ENCODE measurements at regions not wholly inside any gene's neighbourhood (a gene's known extent, or its start where the extent isn't known, plus 50 kb on each side); places are given as distances from the start of the nearest gene placed in this dataset.

GRCh38 chr2:65599693-65600092 lies 167.3 kb upstream of the SPRED2 start:
- H3K4me1 ChIP-seq (ENCODE audit: insufficient read depth, low read length), result no peaks in the 10 kb centered on the region
- H3K9ac ChIP-seq (ENCODE audit: low read depth, low read length), result no peak overlapping the region
- peaks cover 1% of the 10 kb centered on the region for H3K27me3 ChIP-seq (ENCODE audit: insufficient read depth, low read length, poor library complexity)
- TF ChIP-seq EZH2 (IDR thresholded peaks at IDR 0.05; ENCODE audit: borderline replicate concordance, low read depth, low read length, severe bottlenecking), result no peak
- TF ChIP-seq, protein P1, sequence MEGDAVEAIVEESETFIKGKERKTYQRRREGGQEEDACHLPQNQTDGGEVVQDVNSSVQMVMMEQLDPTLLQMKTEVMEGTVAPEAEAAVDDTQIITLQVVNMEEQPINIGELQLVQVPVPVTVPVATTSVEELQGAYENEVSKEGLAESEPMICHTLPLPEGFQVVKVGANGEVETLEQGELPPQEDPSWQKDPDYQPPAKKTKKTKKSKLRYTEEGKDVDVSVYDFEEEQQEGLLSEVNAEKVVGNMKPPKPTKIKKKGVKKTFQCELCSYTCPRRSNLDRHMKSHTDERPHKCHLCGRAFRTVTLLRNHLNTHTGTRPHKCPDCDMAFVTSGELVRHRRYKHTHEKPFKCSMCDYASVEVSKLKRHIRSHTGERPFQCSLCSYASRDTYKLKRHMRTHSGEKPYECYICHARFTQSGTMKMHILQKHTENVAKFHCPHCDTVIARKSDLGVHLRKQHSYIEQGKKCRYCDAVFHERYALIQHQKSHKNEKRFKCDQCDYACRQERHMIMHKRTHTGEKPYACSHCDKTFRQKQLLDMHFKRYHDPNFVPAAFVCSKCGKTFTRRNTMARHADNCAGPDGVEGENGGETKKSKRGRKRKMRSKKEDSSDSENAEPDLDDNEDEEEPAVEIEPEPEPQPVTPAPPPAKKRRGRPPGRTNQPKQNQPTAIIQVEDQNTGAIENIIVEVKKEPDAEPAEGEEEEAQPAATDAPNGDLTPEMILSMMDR (IDR thresholded peaks at IDR 0.05; ENCODE audit: borderline replicate concordance, extremely low read depth, low read length, poor library complexity, severe bottlenecking), result no peak
- no peak overlapping the region for H2AFZ ChIP-seq (ENCODE audit: low read depth, low read length)
- no peak overlapping the region for H3K4me2 ChIP-seq (ENCODE audit: insufficient read depth, low read length)
- no peaks in the 10 kb centered on the region for H3K9me3 ChIP-seq (ENCODE audit: insufficient read depth, low read length, severe bottlenecking)
- no peaks in the 10 kb centered on the region for H4K20me1 ChIP-seq (ENCODE audit: insufficient read depth, low read length)
- no peak for DNase-seq
- H3K4me3 ChIP-seq (ENCODE audit: low read depth in 1 of 2, low read length in 2 of 2), result no peak overlapping the region
- H3K27ac ChIP-seq (ENCODE audit: low read length), result no peak overlapping the region
- H3K36me3 ChIP-seq (ENCODE audit: insufficient read depth, low read length), result no peaks in the 10 kb centered on the region
- no peaks in the 10 kb centered on the region for H3K79me2 ChIP-seq (ENCODE audit: insufficient read depth, low read length)
- no peak for ATAC-seq (ENCODE audit: insufficient read depth, low read depth)

- Histone ChIP-seq H3K27ac (ENCODE audit: low read length) (no peak overlapping the region), H3K4me2 (ENCODE audit: insufficient read depth, low read length) (no peak overlapping the region), H3K9ac (ENCODE audit: low read depth, low read length) (no peak overlapping the region), H3K27me3 (ENCODE audit: insufficient read depth, low read length, poor library complexity) (no peaks in the 10 kb centered on the region), H3K79me2 (ENCODE audit: insufficient read depth, low read length) (no peaks in the 10 kb centered on the region), H3K9me3 (ENCODE audit: insufficient read depth, low read length, severe bottlenecking) (no peaks in the 10 kb centered on the region), H3K36me3 (ENCODE audit: insufficient read depth, low read length) (no peaks in the 10 kb centered on the region), H3K4me1 (ENCODE audit: insufficient read depth, low read length) (no peaks in the 10 kb centered on the region), H4K20me1 (ENCODE audit: insufficient read depth, low read length) (no peaks in the 10 kb centered on the region), H2AFZ (ENCODE audit: low read depth, low read length) (no peak overlapping the region), H3K4me3 (ENCODE audit: low read depth in 1 of 2, low read length in 2 of 2) (no peak overlapping the region)
- no peak for ATAC-seq (ENCODE audit: insufficient read depth, low read depth)
- no peak for DNase-seq
- TF ChIP-seq, protein P1 (IDR thresholded peaks at IDR 0.05; ENCODE audit: borderline replicate concordance, extremely low read depth, low read length, poor library complexity, severe bottlenecking), result no peak
- TF ChIP-seq EZH2 (IDR thresholded peaks at IDR 0.05; ENCODE audit: borderline replicate concordance, low read depth, low read length, severe bottlenecking), result no peak
Measured at GRCh38 chr2:65598996-65599395, 166.6 kb upstream of the SPRED2 start.

DNA sequence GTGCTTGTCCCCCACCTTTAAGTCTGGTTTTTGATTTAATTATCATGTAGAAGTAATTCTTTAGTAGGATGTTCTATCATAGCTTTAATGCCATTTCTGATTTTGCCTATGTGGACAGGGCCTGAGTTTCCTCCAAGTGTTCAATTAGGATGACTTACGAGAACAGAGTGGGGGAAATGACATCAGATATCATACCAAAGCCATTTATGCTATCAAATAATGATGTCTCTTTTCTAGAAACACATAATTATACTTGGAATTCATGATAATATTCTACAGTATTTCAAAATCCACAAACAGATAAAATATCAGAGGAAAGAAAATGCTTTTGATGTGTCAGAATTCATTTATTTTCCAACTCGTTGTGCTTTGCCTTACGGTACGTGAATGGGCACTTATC lies 165.9 kb upstream of the SPRED2 start:
- no peaks in the 10 kb centered on the region for H3K4me1 ChIP-seq (ENCODE audit: insufficient read depth, low read length)
- H3K27ac ChIP-seq (ENCODE audit: low read length), result no peak overlapping the region
- no peak overlapping the region for H3K9ac ChIP-seq (ENCODE audit: low read depth, low read length)
- no peaks in the 10 kb centered on the region for H3K36me3 ChIP-seq (ENCODE audit: insufficient read depth, low read length)
- no peaks in the 10 kb centered on the region for H4K20me1 ChIP-seq (ENCODE audit: insufficient read depth, low read length)
- no peak for ATAC-seq (ENCODE audit: insufficient read depth, low read depth)
- DNase-seq, result no peak
- no peaks in the 10 kb centered on the region for H3K27me3 ChIP-seq (ENCODE audit: insufficient read depth, low read length, poor library complexity)
- TF ChIP-seq, protein P1 (IDR thresholded peaks at IDR 0.05; ENCODE audit: borderline replicate concordance, extremely low read depth, low read length, poor library complexity, severe bottlenecking), result no peak
- no peak for TF ChIP-seq EZH2 (IDR thresholded peaks at IDR 0.05; ENCODE audit: borderline replicate concordance, low read depth, low read length, severe bottlenecking)
- no peaks in the 10 kb centered on the region for H3K9me3 ChIP-seq (ENCODE audit: insufficient read depth, low read length, severe bottlenecking)
- no peak overlapping the region for H2AFZ ChIP-seq (ENCODE audit: low read depth, low read length)
- no peaks in the 10 kb centered on the region for H3K79me2 ChIP-seq (ENCODE audit: insufficient read depth, low read length)
- no peak overlapping the region for H3K4me2 ChIP-seq (ENCODE audit: insufficient read depth, low read length)
- H3K4me3 ChIP-seq (ENCODE audit: low read depth in 1 of 2, low read length in 2 of 2), result no peak overlapping the region

DNA sequence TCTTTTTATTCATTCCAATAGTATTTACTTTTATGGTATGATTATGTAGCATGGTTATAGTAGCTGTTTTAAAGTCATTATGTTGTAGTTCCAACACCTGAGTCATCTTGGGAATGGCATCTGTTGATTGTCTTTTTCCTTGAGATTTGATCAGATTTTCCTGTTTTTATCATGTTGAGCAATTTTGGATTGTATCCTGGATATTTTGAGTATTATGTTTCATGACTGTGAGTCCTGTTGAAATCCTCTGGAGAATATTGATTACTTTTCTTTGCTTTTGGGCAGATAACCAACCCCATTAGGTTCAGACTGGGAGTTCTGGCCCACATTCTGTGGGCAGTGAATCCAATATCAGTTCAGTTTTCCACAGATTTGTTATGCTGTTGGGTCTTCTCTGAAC lies 163.2 kb upstream of the SPRED2 start:
- Histone ChIP-seq H2AFZ (ENCODE audit: low read depth, low read length) (no peak overlapping the region), H3K36me3 (ENCODE audit: insufficient read depth, low read length) (no peaks in the 10 kb centered on the region), H3K4me3 (ENCODE audit: low read depth in 1 of 2, low read length in 2 of 2) (no peak overlapping the region), H4K20me1 (ENCODE audit: insufficient read depth, low read length) (no peaks in the 10 kb centered on the region), H3K27ac (ENCODE audit: low read length) (no peak overlapping the region), H3K9ac (ENCODE audit: low read depth, low read length) (no peak overlapping the region), H3K4me2 (ENCODE audit: insufficient read depth, low read length) (no peak overlapping the region), H3K27me3 (ENCODE audit: insufficient read depth, low read length, poor library complexity) (no peaks in the 10 kb centered on the region), H3K9me3 (ENCODE audit: insufficient read depth, low read length, severe bottlenecking) (no peaks in the 10 kb centered on the region), H3K4me1 (ENCODE audit: insufficient read depth, low read length) (no peaks in the 10 kb centered on the region), H3K79me2 (ENCODE audit: insufficient read depth, low read length) (no peaks in the 10 kb centered on the region)
- ATAC-seq (ENCODE audit: insufficient read depth, low read depth) (no peak), DNase-seq (no peak)
- TF ChIP-seq, protein P1 (IDR thresholded peaks at IDR 0.05; ENCODE audit: borderline replicate concordance, extremely low read depth, low read length, poor library complexity, severe bottlenecking), result no peak
- no peak for TF ChIP-seq EZH2 (IDR thresholded peaks at IDR 0.05; ENCODE audit: borderline replicate concordance, low read depth, low read length, severe bottlenecking)
